ENCODE measurements at regions not wholly inside any gene's neighbourhood (a gene's known extent, or its start where the extent isn't known, plus 50 kb on each side); places are given as distances from the start of the nearest gene placed in this dataset.

GRCh38 chr18:73991570-73991969 lies 156.1 kb downstream of the FBXO15 start:
- TF ChIP-seq CTCF (IDR thresholded peaks at IDR 0.05) (no peak), POLR2A (IDR thresholded peaks at IDR 0.05; ENCODE audit: low read depth) (no peak)
